ENCODE measurements at regions not wholly inside any gene's neighbourhood (a gene's known extent, or its start where the extent isn't known, plus 50 kb on each side); places are given as distances from the start of the nearest gene placed in this dataset.

DNA sequence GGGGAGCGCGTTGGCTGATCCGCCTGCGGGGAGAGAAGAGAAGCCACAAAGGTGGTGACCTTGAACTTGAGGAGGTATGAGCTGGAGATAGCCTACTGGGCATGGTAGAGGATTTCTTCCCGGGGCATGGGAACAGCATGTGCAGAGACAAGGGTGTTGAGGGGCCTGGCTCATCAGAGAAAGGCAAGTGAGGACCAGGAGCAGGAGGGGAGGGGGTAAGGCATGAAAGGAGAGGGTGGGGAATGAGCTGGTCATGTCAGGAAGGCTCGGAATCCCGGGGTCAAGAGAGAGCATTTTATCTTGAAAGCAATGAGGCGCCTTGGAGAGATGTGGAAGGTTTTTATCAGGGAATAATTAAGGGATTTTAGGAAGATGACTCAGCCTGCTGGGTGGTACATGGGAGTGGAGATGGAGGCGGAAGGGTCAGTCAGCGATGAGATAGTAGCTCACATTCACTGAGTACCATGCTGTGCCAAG, 121.1 kb downstream of the LHX2 start:
- no peaks in the 10 kb centered on the region for H3K4me1 ChIP-seq
- H3K36me3 ChIP-seq, result no peaks in the 10 kb centered on the region
- no peak for DNase-seq (ENCODE audit: low spot score in 2 of 2)
- intact Hi-C loops (cut with DNase I; ENCODE audit: low total_unique reads), result no loop called here
- H3K27ac ChIP-seq, result no peak overlapping the region
- TF ChIP-seq, protein P1, sequence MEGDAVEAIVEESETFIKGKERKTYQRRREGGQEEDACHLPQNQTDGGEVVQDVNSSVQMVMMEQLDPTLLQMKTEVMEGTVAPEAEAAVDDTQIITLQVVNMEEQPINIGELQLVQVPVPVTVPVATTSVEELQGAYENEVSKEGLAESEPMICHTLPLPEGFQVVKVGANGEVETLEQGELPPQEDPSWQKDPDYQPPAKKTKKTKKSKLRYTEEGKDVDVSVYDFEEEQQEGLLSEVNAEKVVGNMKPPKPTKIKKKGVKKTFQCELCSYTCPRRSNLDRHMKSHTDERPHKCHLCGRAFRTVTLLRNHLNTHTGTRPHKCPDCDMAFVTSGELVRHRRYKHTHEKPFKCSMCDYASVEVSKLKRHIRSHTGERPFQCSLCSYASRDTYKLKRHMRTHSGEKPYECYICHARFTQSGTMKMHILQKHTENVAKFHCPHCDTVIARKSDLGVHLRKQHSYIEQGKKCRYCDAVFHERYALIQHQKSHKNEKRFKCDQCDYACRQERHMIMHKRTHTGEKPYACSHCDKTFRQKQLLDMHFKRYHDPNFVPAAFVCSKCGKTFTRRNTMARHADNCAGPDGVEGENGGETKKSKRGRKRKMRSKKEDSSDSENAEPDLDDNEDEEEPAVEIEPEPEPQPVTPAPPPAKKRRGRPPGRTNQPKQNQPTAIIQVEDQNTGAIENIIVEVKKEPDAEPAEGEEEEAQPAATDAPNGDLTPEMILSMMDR (IDR thresholded peaks at IDR 0.05), result no peak
- TF ChIP-seq POLR2AphosphoS5 (IDR thresholded peaks at IDR 0.05) (no peak), POLR2A (IDR thresholded peaks at IDR 0.05) (no peak)
- H3K9me3 ChIP-seq, result no peaks in the 10 kb centered on the region
- H3K4me3 ChIP-seq, result no peak overlapping the region
- H3K27me3 ChIP-seq, result no peaks in the 10 kb centered on the region

DNA sequence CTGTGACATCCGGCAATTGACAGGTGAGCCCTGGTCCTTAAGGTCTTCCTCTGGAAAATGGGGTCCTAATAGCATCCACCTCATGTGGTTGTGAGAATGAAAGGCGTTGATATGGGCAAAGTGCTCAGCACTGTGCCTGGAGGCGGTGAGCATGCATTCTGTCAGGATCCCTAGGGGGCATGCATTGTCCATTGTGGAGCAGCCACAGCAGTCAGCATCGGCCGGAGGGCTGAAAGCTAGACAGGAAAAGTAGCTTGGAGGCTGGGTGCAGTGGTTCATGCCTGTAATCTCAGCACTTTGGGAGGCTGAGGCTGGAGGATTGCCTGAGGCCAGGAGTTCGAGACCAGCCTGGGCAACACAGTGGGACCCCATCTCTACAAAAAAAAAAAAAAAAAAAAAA, 122.2 kb downstream of the LHX2 start:
- intact Hi-C loops (cut with DNase I; ENCODE audit: low total_unique reads), result no loop called here
- no peak for TF ChIP-seq POLR2A (IDR thresholded peaks at IDR 0.05)
- TF ChIP-seq, protein P1 (IDR thresholded peaks at IDR 0.05), result no peak
- no peak for TF ChIP-seq POLR2AphosphoS5 (IDR thresholded peaks at IDR 0.05)
- Histone ChIP-seq H3K27ac (no peak overlapping the region), H3K4me3 (no peak overlapping the region), H3K4me1 (no peaks in the 10 kb centered on the region), H3K9me3 (no peaks in the 10 kb centered on the region), H3K36me3 (no peaks in the 10 kb centered on the region), H3K27me3 (no peaks in the 10 kb centered on the region)
- no peak for DNase-seq (ENCODE audit: low spot score in 2 of 2)

DNA sequence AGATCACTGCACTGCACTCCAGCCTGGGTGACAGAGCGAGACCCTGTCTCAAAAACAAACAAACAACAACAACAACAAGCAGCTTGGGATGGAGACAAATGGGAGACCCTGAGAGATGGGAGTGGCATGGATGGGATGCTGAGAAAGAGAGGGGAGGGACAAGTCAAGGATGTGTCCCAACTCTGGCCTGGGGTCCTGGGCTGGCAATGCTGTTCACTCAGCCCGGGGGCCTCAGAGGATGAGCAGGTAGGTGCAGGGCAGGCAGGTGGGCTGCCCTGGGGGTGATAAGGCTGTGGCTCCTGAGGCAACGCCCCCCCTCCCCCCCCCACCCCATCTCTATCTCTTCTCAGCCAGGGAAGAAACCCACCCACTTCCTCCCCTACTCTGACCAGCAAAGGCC, 123.0 kb downstream of the LHX2 start:
- Histone ChIP-seq H3K4me1 (no peaks in the 10 kb centered on the region), H3K9me3 (no peaks in the 10 kb centered on the region)
- intact Hi-C loops (cut with DNase I; ENCODE audit: low total_unique reads), result no loop called here

DNA sequence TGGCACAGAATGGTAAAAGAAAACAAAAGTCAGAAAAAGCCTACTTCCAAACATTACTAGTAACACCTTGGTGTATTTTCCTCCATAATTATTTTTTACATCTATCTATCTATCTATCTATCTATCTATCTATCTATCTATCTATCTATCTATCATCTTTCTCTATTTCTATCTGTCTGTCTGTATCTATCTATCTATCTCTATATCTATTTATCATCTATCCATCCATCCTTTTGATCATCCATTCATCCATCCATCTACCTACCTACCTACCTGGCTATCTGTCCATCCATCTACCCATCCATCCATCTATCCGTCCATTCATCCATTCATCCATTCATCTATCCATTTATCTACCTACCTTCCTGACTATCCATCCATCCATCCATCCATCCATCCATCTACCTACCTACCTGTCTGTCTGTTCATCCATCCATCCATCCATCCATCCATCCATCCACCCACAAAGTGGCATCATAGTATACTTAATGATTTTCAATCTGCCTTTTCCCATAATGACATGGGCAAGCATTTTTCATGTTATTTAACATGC, 121.9 kb upstream of the NEK6 start:
- H3K36me3 ChIP-seq, result no peaks in the 10 kb centered on the region
- DNase-seq (ENCODE audit: low spot score in 2 of 2), result no peak
- no peaks in the 10 kb centered on the region for H3K9me3 ChIP-seq
- no peaks in the 10 kb centered on the region for H3K4me1 ChIP-seq
- intact Hi-C loops (cut with DNase I; ENCODE audit: low total_unique reads), result no loop called here
- H3K27ac ChIP-seq, result no peak overlapping the region
- H3K27me3 ChIP-seq, result no peaks in the 10 kb centered on the region
- no peak overlapping the region for H3K4me3 ChIP-seq
- no peak for TF ChIP-seq POLR2AphosphoS5 (IDR thresholded peaks at IDR 0.05)
- TF ChIP-seq, protein P1 (IDR thresholded peaks at IDR 0.05), result no peak
- TF ChIP-seq POLR2A (IDR thresholded peaks at IDR 0.05), result no peak

More for the DNA sequence above, 123.0 kb downstream of the LHX2 start:
- H3K27ac ChIP-seq, result no peak overlapping the region
- DNase-seq (ENCODE audit: low spot score in 2 of 2), result no peak
- H3K27me3 ChIP-seq, result no peaks in the 10 kb centered on the region
- no peak for TF ChIP-seq POLR2A (IDR thresholded peaks at IDR 0.05)
- TF ChIP-seq, protein P1 (IDR thresholded peaks at IDR 0.05), result no peak
- no peak for TF ChIP-seq POLR2AphosphoS5 (IDR thresholded peaks at IDR 0.05)
- H3K4me3 ChIP-seq, result no peak overlapping the region
- no peaks in the 10 kb centered on the region for H3K36me3 ChIP-seq

DNA sequence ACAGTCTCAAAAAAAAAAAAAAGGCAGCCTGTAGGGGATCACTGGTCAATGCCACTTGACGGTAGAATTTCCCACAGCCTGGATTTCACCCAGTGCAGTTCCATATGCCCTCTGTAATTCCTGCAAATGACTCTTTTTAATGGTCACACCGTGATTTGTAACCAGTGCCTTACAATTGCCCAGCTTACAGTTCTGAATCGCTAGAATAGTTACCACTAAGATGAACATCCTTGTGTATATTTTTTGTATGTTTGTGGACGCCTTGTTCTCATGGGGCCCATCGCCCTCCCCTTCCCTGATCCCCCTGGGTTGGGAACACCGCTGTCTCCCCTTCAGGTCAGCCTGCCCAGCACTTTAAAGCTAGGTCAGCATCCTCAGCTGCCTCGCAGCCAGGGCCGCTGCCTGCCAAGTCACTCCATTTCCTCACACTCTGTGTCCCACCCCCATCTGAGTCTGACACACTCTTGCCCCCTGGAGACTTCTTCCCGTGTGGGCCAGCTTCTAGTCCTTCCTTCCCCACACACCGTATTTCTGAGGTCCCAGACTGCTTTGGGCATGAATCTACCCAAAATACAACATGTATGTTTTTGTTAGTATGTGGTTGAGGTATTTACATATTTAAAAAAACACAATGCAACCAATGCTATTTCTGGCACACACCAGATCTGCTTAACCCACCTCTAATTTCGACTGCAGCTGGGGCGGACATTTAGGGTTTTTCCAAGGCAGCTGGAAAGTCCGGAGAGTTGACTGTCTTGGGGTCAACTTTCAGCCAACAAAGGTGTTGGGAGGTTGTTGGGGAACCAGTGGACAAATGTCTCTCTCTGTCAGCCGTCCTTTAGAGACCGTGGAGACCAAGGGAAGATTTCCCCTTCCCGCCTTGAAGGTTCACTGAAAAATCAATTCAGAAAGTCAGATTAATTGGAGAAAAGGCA, 120.5 kb upstream of the NEK6 start:
- TF ChIP-seq POLR2AphosphoS5 (IDR thresholded peaks at IDR 0.05) (no peak), POLR2A (IDR thresholded peaks at IDR 0.05) (no peak)
- TF ChIP-seq, protein P1 (IDR thresholded peaks at IDR 0.05), result no peak
- Histone ChIP-seq H3K36me3 (no peaks in the 10 kb centered on the region), H3K27ac (no peak overlapping the region), H3K4me3 (no peak overlapping the region), H3K27me3 (no peaks in the 10 kb centered on the region), H3K9me3 (no peaks in the 10 kb centered on the region), H3K4me1 (no peaks in the 10 kb centered on the region)
- no peak for DNase-seq (ENCODE audit: low spot score in 2 of 2)
- intact Hi-C loops (cut with DNase I; ENCODE audit: low total_unique reads), result no loop called here

Measured in breast epithelium (tissue), 4 donors.